MM.1S (cell line): ENCODE measurements at regions not wholly inside any gene's neighbourhood (a gene's known extent, or its start where the extent isn't known, plus 50 kb on each side); places are given as distances from the start of the nearest gene placed in this dataset.

Source experiments
- EZH2 ChIP-seq: fragments of 300-600 bp; sonication (generic); optimal IDR thresholded peaks from 2 replicates; pipeline ENCODE3; 2017; ENCODE audit warnings: low read depth, mild to moderate bottlenecking, antibody characterized with exemption, low read length, mixed read lengths
- TF ChIP-seq, protein P1 (sequence below): fragments of 300-600 bp; sonication (generic); IDR thresholded peaks from 2 replicates; pipeline ENCODE4 v1.5.1; 2016; ENCODE audit warnings: antibody characterized with exemption, low read length, mixed read lengths

DNA sequence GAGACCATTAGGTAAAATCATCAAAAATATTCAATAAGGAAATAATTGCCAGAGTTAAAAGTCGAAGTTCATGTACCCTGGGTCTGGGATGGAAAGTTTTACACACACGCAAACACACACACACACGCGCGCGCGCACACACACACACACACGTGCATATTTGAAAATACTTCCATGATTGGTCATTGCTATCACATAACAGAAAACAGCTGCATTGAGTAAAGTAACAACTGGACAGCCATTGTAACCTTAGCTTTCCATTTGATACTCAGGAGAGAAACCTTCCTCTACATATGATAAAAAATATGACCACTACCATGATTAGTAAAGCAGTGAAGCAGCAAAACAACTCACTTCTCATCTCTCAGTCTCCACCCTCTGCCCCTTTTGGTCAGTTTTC is 490.0 kb upstream of the SGCG start:
- TF ChIP-seq, protein P1, sequence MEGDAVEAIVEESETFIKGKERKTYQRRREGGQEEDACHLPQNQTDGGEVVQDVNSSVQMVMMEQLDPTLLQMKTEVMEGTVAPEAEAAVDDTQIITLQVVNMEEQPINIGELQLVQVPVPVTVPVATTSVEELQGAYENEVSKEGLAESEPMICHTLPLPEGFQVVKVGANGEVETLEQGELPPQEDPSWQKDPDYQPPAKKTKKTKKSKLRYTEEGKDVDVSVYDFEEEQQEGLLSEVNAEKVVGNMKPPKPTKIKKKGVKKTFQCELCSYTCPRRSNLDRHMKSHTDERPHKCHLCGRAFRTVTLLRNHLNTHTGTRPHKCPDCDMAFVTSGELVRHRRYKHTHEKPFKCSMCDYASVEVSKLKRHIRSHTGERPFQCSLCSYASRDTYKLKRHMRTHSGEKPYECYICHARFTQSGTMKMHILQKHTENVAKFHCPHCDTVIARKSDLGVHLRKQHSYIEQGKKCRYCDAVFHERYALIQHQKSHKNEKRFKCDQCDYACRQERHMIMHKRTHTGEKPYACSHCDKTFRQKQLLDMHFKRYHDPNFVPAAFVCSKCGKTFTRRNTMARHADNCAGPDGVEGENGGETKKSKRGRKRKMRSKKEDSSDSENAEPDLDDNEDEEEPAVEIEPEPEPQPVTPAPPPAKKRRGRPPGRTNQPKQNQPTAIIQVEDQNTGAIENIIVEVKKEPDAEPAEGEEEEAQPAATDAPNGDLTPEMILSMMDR: no peak
- no peak for TF ChIP-seq EZH2
